ENCODE measurements at regions not wholly inside any gene's neighbourhood (a gene's known extent, or its start where the extent isn't known, plus 50 kb on each side); places are given as distances from the start of the nearest gene placed in this dataset.
A peak's percentile ranks its signal among the peaks of the same experiment; 100 is the strongest.

- no peak overlapping the region for H3K4me3 ChIP-seq (ENCODE audit: control insufficient read depth in 1 of 2, extremely low read depth in 1 of 2, low read length in 1 of 2)
- CTCF ChIA-PET: no interaction called here
- H3K36me3 Mint-ChIP-seq: peaks cover 10% of the 10 kb centered on the region
- H3K4me1 ChIP-seq (ENCODE audit: control insufficient read depth in 1 of 2, extremely low read depth in 1 of 2, insufficient read depth in 2 of 2, low read length in 2 of 2): no peaks in the 10 kb centered on the region
- H3K4me1 Mint-ChIP-seq: peaks cover 0 to 11% (median 0%) of the 10 kb centered on the region in 3 donors
- no peak for ATAC-seq (replicated peaks in 1 of 4)
- H3K27ac Mint-ChIP-seq: no peak overlapping the region
- H3K9me3 Mint-ChIP-seq: no peaks in the 10 kb centered on the region
- no peaks in the 10 kb centered on the region for H3K9me3 ChIP-seq
- no peak overlapping the region for H3K27ac ChIP-seq (ENCODE audit: low read length)
- H3K4me3 Mint-ChIP-seq: no peak overlapping the region
- peaks cover 8 to 10% of the 10 kb centered on the region in 2 donors for H3K27me3 Mint-ChIP-seq
- POLR2A ChIA-PET: no interaction called here
- no peak for DNase-seq
- no peaks in the 10 kb centered on the region for H3K36me3 ChIP-seq (ENCODE audit: control insufficient read depth in 2 of 2, extremely low read depth in 1 of 2, insufficient read depth in 1 of 2, low read length in 1 of 2)
- peaks cover 0 to 7% of the 10 kb centered on the region in 2 experiments for H3K27me3 ChIP-seq (replicated peaks in 1 of 2; ENCODE audit: control insufficient read depth in 2 of 2, extremely low read depth in 1 of 2, insufficient read depth in 2 of 2, low read length in 1 of 2)
Measured at GRCh38 chr3:124654470-124654845, 75.8 kb upstream of the UMPS start.

- no peak overlapping the region for H3K27ac Mint-ChIP-seq
- peaks cover 10% of the 10 kb centered on the region for H3K36me3 Mint-ChIP-seq
- Histone ChIP-seq H3K4me3 (ENCODE audit: control insufficient read depth in 1 of 2, extremely low read depth in 1 of 2, low read length in 1 of 2) (no peak overlapping the region), H3K27me3 (replicated peaks in 1 of 2; ENCODE audit: control insufficient read depth in 2 of 2, extremely low read depth in 1 of 2, insufficient read depth in 2 of 2, low read length in 1 of 2) (peaks cover 0 to 2% of the 10 kb centered on the region in 2 experiments), H3K27ac (ENCODE audit: low read length) (no peak overlapping the region), H3K4me1 (ENCODE audit: control insufficient read depth in 1 of 2, extremely low read depth in 1 of 2, insufficient read depth in 2 of 2, low read length in 2 of 2) (no peaks in the 10 kb centered on the region), H3K36me3 (ENCODE audit: control insufficient read depth in 2 of 2, extremely low read depth in 1 of 2, insufficient read depth in 1 of 2, low read length in 1 of 2) (no peaks in the 10 kb centered on the region), H3K9me3 (no peaks in the 10 kb centered on the region)
- 67% methylated on average over 1 of the region's 7 CpGs for WGBS (ENCODE audit: insufficient coverage)
- H3K27me3 Mint-ChIP-seq: peaks cover 5 to 10% of the 10 kb centered on the region in 2 donors
- no peak overlapping the region for H3K4me3 Mint-ChIP-seq
- no peak for DNase-seq
- POLR2A ChIA-PET: interaction anchor here in 1 of 2 donors (0.6 kb wide), 1 partner anchor 12 kb away, joined by 3 read pairs; no protein-coding TSS in a partner anchor
- ATAC-seq (replicated peaks in 1 of 4): no peak
- CTCF ChIA-PET: interaction anchor here in 1 of 2 donors (1.0 kb wide), 1 partner anchor 32 kb away, joined by 4 read pairs; no protein-coding TSS in a partner anchor
- peaks cover 0 to 2% (median 0%) of the 10 kb centered on the region in 3 donors for H3K4me1 Mint-ChIP-seq
- H3K9me3 Mint-ChIP-seq: no peaks in the 10 kb centered on the region
Measured at GRCh38 chr3:124656531-124656930, 73.7 kb upstream of the UMPS start.

DNA sequence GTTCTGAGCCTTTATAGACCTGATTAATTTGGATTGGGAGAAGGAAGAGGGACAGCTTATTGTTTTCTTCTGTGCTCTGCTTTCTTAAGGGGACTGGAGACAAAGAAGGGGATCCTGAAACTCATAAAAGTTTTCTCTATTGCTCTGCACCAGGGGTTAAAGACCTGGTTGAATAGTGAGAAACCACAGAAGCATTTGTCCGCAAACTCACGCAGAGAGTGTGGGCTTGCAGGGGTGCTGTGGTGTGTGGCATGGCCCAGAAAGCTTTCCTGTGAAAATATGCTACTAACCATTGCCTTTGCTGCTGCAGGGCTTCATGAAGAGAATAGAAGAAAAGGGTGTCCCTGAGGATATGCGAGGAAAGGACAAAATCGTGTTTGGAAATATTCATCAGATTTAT is 73.1 kb upstream of the UMPS start:
- peaks cover 8 to 10% of the 10 kb centered on the region in 2 donors for H3K27me3 Mint-ChIP-seq
- no peak for ATAC-seq (replicated peaks in 1 of 4)
- CTCF ChIA-PET: interaction anchor here in 1 of 2 donors (0.5 kb wide), 1 partner anchor 819 kb away, joined by 8 read pairs; no protein-coding TSS in a partner anchor
- Histone ChIP-seq H3K27ac (ENCODE audit: low read length) (no peak overlapping the region), H3K4me3 (ENCODE audit: control insufficient read depth in 1 of 2, extremely low read depth in 1 of 2, low read length in 1 of 2) (no peak overlapping the region), H3K9me3 (no peaks in the 10 kb centered on the region), H3K36me3 (ENCODE audit: control insufficient read depth in 2 of 2, extremely low read depth in 1 of 2, insufficient read depth in 1 of 2, low read length in 1 of 2) (no peaks in the 10 kb centered on the region), H3K4me1 (ENCODE audit: control insufficient read depth in 1 of 2, extremely low read depth in 1 of 2, insufficient read depth in 2 of 2, low read length in 2 of 2) (no peaks in the 10 kb centered on the region), H3K27me3 (replicated peaks in 1 of 2; ENCODE audit: control insufficient read depth in 2 of 2, extremely low read depth in 1 of 2, insufficient read depth in 2 of 2, low read length in 1 of 2) (peaks cover 0 to 4% of the 10 kb centered on the region in 2 experiments)
- no peak overlapping the region for H3K4me3 Mint-ChIP-seq
- peaks cover 13% of the 10 kb centered on the region for H3K36me3 Mint-ChIP-seq
- POLR2A ChIA-PET: interaction anchor here in 1 of 2 donors (0.6 kb wide), 1 partner anchor 1879 kb away, joined by 3 read pairs; no protein-coding TSS in a partner anchor
- H3K9me3 Mint-ChIP-seq: no peaks in the 10 kb centered on the region
- 39% methylated on average over 4 of the region's 4 CpGs for WGBS (ENCODE audit: insufficient coverage)
- no peak overlapping the region for H3K27ac Mint-ChIP-seq
- no peak for DNase-seq
- H3K4me1 Mint-ChIP-seq: peaks cover 0 to 2% (median 0%) of the 10 kb centered on the region in 3 donors

DNA sequence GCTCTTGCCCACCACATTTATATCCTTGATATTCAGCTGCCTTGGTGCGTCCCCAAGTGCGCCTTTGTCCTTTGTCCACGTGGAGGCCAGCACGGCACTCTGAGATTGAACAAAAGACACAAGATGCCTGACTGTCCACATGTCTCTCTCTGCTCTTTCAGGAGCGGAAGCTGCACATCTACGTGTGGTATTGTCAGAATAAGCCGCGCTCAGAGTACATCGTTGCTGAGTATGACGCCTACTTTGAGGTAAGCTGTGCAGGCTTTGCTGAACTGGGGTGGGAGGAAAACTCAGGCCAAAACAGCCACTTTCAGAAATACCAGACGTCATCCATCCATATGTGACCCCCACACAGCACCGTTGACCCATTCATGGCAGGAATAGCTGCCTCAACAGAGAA is 72.0 kb upstream of the UMPS start:
- ChIA-PET CTCF (interaction anchor here in 1 of 2 donors (0.5 to 1.1 kb wide), 2 partner anchors 24 to 99 kb away, joined by 5 to 9 read pairs; no protein-coding TSS in a partner anchor), POLR2A (no interaction called here)
- Mint-ChIP-seq H3K27me3 (peaks cover 3 to 6% of the 10 kb centered on the region in 2 donors), H3K9me3 (no peaks in the 10 kb centered on the region), H3K27ac (no peak overlapping the region), H3K4me3 (no peak overlapping the region), H3K36me3 (peaks cover 7% of the 10 kb centered on the region), H3K4me1 (no peaks in the 10 kb centered on the region)
- H3K27me3 ChIP-seq (replicated peaks in 1 of 2; ENCODE audit: control insufficient read depth in 2 of 2, extremely low read depth in 1 of 2, insufficient read depth in 2 of 2, low read length in 1 of 2): peaks cover 0 to 4% of the 10 kb centered on the region in 2 experiments
- no peaks in the 10 kb centered on the region for H3K9me3 ChIP-seq
- no peaks in the 10 kb centered on the region for H3K36me3 ChIP-seq (ENCODE audit: control insufficient read depth in 2 of 2, extremely low read depth in 1 of 2, insufficient read depth in 1 of 2, low read length in 1 of 2)
- ATAC-seq (replicated peaks in 1 of 4) (no peak), DNase-seq (no peak)
- WGBS (ENCODE audit: insufficient coverage): 85% methylated on average over 8 of the region's 12 CpGs
- no peak overlapping the region for H3K4me3 ChIP-seq (ENCODE audit: control insufficient read depth in 1 of 2, extremely low read depth in 1 of 2, low read length in 1 of 2)
- no peaks in the 10 kb centered on the region for H3K4me1 ChIP-seq (ENCODE audit: control insufficient read depth in 1 of 2, extremely low read depth in 1 of 2, insufficient read depth in 2 of 2, low read length in 2 of 2)
- no peak overlapping the region for H3K27ac ChIP-seq (ENCODE audit: low read length)

- POLR2A ChIA-PET: no interaction called here
- Histone ChIP-seq H3K9me3 (no peaks in the 10 kb centered on the region), H3K27ac (ENCODE audit: low read length) (no peak overlapping the region), H3K4me1 (ENCODE audit: control insufficient read depth in 1 of 2, extremely low read depth in 1 of 2, insufficient read depth in 2 of 2, low read length in 2 of 2) (no peaks in the 10 kb centered on the region), H3K27me3 (replicated peaks in 1 of 2; ENCODE audit: control insufficient read depth in 2 of 2, extremely low read depth in 1 of 2, insufficient read depth in 2 of 2, low read length in 1 of 2) (peaks cover 0 to 4% of the 10 kb centered on the region in 2 experiments), H3K4me3 (ENCODE audit: control insufficient read depth in 1 of 2, extremely low read depth in 1 of 2, low read length in 1 of 2) (no peak overlapping the region), H3K36me3 (ENCODE audit: control insufficient read depth in 2 of 2, extremely low read depth in 1 of 2, insufficient read depth in 1 of 2, low read length in 1 of 2) (no peaks in the 10 kb centered on the region)
- ATAC-seq (replicated peaks in 1 of 4): no peak
- Mint-ChIP-seq H3K36me3 (peaks cover 5% of the 10 kb centered on the region), H3K27me3 (peaks cover 6 to 8% of the 10 kb centered on the region in 2 donors), H3K9me3 (no peaks in the 10 kb centered on the region), H3K27ac (no peak overlapping the region), H3K4me1 (no peaks in the 10 kb centered on the region), H3K4me3 (no peak overlapping the region)
- DNase-seq: no peak
- CTCF ChIA-PET: interaction anchor here in 1 of 2 donors (1.1 kb wide), 1 partner anchor 100 kb away, joined by 5 read pairs; no protein-coding TSS in a partner anchor
- WGBS (ENCODE audit: insufficient coverage): no CpG with 5 or more reads among the region's 1 CpG
Measured at GRCh38 chr3:124659175-124659574, 71.1 kb upstream of the UMPS start.

DNA sequence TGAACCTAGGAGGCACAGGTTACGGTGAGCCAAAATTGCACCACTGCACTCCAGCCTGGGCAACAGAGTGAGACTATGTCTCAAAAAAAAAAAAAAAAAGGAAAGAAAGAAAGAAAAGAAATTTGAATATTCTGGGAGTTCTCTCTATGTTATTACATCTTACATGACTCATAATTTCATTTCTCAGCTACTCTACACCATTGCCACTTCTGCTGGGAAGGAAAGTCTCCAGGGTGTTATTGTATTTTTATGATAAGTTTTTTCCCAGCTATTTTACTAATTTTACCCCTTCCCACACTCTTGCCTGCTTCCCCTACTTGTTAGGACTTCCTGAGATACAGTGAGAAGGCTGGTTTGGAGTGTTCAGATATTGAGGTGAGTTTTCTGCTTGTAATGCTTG is 69.7 kb upstream of the UMPS start:
- Mint-ChIP-seq H3K27me3 (peaks cover 4 to 8% of the 10 kb centered on the region in 2 donors), H3K36me3 (peaks cover 4% of the 10 kb centered on the region), H3K4me1 (no peaks in the 10 kb centered on the region), H3K27ac (peak overlapping the region in 1 of 2 donors; percentile 10), H3K4me3 (no peak overlapping the region), H3K9me3 (no peaks in the 10 kb centered on the region)
- H3K36me3 ChIP-seq (ENCODE audit: control insufficient read depth in 2 of 2, extremely low read depth in 1 of 2, insufficient read depth in 1 of 2, low read length in 1 of 2): no peaks in the 10 kb centered on the region
- no CpG with 5 or more reads among the region's 1 CpG for WGBS (ENCODE audit: insufficient coverage)
- peaks cover 0 to 9% of the 10 kb centered on the region in 2 experiments for H3K27me3 ChIP-seq (replicated peaks in 1 of 2; ENCODE audit: control insufficient read depth in 2 of 2, extremely low read depth in 1 of 2, insufficient read depth in 2 of 2, low read length in 1 of 2)
- no peak overlapping the region for H3K4me3 ChIP-seq (ENCODE audit: control insufficient read depth in 1 of 2, extremely low read depth in 1 of 2, low read length in 1 of 2)
- H3K9me3 ChIP-seq: no peaks in the 10 kb centered on the region
- ChIA-PET CTCF (no interaction called here), POLR2A (interaction anchor here in 1 of 2 donors (0.5 kb wide), 1 partner anchor 396 kb away, joined by 5 read pairs; no protein-coding TSS in a partner anchor)
- no peak overlapping the region for H3K27ac ChIP-seq (ENCODE audit: low read length)
- H3K4me1 ChIP-seq (ENCODE audit: control insufficient read depth in 1 of 2, extremely low read depth in 1 of 2, insufficient read depth in 2 of 2, low read length in 2 of 2): no peaks in the 10 kb centered on the region
- DNase-seq (no peak), ATAC-seq (replicated peaks in 1 of 4) (no peak)

All from T-cell (primary cell).